ENCODE measurements at regions not wholly inside any gene's neighbourhood (a gene's known extent, or its start where the extent isn't known, plus 50 kb on each side); places are given as distances from the start of the nearest gene placed in this dataset.
A peak's percentile ranks its signal among the peaks of the same experiment; 100 is the strongest.

DNA sequence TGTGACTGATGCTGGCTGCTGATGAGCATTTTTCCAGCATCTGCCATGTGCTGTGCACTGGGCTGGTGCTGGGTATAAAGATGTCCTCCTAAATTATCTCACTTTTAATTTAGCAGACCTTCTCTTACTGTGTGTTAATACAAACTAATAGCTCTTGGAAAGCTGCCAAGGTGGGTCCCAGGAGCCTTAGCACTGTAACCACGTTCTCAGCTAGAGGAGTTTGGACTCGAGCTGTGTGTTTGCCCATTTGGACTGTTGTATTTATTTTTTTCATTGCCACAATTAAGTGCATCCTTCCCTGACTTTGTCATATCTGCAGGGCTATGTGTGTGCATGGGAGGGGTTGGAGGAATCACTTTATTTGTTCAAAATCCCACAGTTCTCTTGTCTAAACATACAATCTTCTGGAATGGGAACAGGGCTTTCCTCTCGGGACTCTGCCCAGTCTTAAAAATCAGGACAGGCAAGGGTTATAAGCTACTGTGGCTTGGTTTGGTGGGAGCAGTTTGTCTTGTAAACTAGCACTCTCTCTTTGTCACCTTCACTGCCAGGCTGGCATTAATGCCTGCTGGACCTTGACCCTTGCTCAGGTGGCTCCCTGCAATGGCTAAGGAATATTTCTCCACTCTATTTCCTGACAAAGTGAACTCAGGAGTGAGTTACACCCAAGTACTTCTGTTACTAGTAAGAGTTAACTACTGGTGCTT is 129.7 kb upstream of the MGAT5 start:
- DNase-seq (ENCODE audit: low read depth), result no peak

- no peak for DNase-seq (ENCODE audit: low read depth)
Measured at GRCh38 chr2:134127496-134127895, 126.4 kb upstream of the MGAT5 start.

GRCh38 chr2:134128746-134129145 is 125.1 kb upstream of the MGAT5 start:
- DNase-seq (ENCODE audit: low read depth), result no peak

GRCh38 chr2:134129900-134130537 is 123.9 kb upstream of the MGAT5 start:
- DNase-seq (ENCODE audit: low read depth), result no peak

DNA sequence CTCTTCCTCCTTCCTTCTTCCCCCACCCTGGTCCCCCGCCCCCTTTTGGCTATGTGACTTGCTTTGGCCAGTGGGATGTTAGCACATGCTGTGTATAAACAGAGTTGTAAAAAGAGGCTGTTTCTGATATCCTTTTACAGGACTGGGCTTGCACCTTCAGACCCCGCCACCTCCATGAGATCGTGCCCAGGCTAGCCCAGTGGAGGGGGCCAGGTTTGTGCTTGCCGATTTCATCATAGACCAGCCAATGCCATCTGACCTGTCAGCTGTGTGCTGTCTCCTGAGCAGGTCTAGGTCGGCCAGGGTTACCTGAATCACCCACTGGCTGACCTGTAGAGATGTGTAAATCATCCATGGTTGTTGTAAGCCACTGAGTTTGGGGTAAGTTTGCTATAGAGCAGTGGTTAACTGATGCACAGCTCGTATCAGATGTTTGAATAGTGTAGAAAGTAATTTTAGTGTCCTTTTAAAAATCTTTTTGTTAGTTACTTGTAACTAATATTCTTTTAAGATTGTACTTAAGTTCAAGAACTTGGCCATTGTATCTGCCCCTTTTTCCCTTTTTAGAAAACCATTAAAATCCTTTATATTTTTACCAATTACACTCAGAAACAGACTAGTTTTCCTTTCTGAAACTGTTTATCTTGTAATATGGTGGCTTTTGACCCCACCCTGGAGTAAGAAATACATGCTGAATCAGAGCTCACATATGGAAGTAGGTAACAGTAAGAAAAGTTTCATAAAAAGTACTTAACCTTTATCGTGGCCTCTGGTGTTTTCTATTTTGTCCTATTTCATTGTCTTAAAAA is 122.0 kb upstream of the MGAT5 start:
- no peak for DNase-seq (ENCODE audit: low read depth)

DNA sequence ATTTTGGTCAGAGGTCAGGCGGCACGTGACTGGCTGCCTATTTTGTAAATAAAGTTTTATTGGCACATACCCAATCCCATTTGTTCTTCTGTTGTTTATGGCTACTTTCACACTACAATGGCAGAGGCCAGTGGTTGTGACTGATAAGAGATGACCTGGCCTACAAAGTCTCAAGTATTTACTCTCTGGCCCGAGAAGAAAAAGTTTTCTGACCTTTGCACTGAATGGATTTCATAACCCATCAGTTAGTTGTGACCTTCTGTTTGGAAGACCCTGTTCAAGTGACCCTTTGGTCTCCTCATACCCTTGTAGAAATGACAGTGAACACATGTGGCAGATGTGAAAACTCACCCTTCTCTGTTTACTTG is 121.4 kb upstream of the MGAT5 start:
- DNase-seq (ENCODE audit: low read depth), result no peak

DNA sequence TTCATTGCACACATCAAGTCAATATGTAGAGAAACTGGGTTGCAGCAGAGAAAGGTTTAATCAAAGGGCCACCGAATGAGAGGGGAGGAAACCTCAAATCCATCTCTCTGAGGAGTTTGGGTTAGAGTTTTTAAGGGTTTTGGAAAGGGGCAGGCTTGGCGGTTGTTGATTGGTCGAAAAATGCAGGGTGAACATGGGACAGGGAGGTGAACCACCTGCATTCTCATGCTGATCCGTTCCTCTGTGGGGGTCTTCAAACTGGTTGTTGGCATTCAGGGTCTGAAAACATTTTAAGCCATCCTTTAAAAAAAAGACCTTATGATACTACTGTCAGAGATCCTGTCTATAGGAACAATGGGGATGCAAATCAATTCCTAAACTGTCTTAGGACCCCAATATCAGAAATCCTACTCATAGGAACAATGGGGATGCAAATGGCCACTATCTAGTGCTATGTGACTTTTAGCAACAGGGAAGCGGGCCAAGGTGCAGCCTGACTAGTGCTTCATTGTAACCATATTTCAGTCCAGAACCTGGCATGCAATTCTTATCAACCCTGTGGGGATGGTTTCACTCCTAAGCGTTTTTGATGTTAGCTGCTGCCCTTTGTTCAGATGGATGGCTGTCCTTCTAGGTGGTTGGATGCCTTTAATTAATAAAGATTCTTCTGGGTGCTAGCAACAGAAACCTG is 120.1 kb upstream of the MGAT5 start:
- no peak for DNase-seq (ENCODE audit: low read depth)

- no peak for DNase-seq (ENCODE audit: low read depth)
Measured at GRCh38 chr2:134134313-134134706, 119.6 kb upstream of the MGAT5 start.

DNA sequence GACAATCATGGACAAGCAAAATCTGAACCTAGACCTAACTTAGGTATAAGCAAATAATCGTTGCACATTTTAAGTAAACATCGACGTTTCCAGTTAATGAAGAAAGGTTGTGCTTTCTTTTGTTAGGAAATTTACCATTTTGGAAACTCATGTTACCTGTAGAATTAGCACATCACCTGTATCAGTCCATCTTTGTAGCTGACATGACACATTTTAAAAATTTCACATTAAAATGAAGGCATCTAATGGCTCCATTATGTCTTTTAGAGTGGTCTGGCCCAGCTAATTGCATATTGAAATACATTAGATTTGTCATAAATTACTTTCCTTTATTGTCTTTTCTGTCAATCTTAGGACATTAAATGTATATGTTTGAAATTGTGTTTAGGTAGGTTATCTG is 119.0 kb upstream of the MGAT5 start:
- no peak for DNase-seq (ENCODE audit: low read depth)

GRCh38 chr2:134135793-134136192 is 118.1 kb upstream of the MGAT5 start:
- DNase-seq (ENCODE audit: low read depth), result no peak

DNA sequence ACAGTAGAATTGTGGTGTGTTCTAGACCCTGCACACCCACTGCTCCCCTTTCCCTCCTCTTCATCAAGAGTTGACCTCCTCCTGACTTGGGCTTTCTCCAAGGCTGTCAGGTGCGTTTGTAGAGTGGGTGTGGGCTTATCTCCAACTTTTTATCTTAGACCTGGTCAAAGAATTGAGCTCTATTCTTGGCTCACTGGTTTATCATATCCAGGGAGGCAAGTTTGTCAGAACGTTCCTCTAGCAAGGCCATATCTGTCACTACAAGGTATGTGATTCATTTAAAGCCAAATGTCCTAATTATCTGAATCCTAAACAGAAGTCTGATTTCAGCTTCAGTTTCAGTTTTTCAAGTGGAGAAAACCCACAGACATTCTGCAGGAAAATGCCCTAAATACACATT is 117.1 kb upstream of the MGAT5 start:
- DNase-seq (ENCODE audit: low read depth), result no peak

DNA sequence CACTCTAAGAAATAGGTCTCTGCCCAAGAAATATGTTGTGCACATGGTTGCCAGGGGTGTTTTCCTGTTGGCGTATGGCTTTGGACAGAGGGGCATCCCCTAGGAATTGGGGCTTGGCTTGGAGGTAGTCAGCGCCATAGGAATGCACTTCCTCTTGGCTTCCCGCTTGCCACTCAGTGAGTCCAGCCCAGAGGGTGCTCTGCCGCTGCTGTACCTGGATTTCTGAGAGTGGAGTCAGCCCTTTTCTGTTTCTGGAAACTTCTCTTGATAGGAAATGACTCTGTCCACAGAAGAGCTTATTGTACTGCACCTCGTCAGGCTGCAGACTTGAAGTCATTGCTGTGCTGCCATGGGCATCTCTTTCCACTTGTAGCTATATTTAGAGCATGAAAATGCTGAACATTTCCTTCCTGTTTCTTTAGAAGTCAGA is 116.7 kb upstream of the MGAT5 start:
- DNase-seq (ENCODE audit: low read depth), result peak; percentile 77

DNA sequence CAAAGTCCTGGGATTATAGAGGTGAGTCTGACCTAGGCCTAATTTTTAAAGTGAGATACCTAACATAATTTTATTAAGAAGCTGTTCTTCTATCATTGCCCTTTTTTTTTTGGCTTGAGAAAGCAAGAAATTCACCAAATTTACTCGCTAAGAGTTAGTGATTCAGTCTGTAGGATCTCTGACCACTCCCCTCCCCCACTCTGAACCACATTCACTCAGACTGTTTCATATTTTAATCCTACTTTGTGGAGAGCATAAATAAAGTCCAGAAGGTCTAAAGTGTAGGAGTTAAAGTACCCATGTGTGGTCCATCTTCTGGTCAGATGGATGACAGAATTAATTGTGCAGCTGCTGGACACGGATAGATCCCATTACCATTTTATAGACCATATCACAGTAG is 115.8 kb upstream of the MGAT5 start:
- DNase-seq (ENCODE audit: low read depth), result no peak

GRCh38 chr2:134139611-134140010 is 114.3 kb upstream of the MGAT5 start:
- no peak for DNase-seq (ENCODE audit: low read depth)

GRCh38 chr2:134140251-134140661 is 113.6 kb upstream of the MGAT5 start:
- DNase-seq (ENCODE audit: low read depth), result no peak

DNA sequence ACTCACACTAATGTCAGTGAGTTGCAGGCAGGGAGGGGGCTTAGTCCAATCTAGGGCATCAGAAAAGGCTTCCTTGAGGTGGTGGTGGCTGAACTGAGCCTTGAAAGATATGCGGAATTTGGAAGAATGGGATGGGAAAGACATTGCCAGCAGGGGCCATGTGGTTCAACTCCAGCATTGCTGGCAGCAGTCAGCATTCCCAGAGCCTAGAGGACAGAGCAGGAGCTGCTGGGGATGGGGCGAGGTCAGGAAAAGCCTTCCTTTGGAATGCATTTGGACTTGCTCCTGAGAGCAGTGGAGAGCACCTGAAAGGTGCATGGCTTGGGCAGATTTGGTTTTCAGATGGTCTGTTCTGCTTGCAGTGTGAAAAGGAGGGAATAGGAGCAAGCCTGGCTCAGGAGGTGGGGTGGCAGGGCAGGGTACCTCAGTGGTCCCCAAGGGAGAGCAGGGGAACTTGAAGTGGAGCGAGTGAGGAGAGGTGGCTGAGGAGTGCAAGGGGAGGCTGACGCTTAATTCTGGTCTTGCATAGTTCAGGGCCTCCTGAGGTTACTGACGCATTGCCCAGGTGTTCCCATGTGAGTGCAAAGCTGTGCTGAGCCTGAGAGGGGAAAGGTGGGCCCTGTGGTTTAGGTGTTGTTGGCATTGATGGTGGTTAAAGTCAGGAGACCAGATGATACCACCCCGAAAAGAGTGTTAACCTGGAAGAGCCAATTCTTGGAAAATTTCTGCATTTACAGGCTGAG is 112.1 kb upstream of the MGAT5 start:
- no peak for DNase-seq (ENCODE audit: low read depth)

GRCh38 chr2:134142341-134142738 is 111.5 kb upstream of the MGAT5 start:
- DNase-seq (ENCODE audit: low read depth), result no peak

GRCh38 chr2:134142903-134143302 is 111.0 kb upstream of the MGAT5 start:
- DNase-seq (ENCODE audit: low read depth), result no peak

- DNase-seq (ENCODE audit: low read depth), result no peak
Measured at GRCh38 chr2:134143568-134143967, 110.3 kb upstream of the MGAT5 start.

DNA sequence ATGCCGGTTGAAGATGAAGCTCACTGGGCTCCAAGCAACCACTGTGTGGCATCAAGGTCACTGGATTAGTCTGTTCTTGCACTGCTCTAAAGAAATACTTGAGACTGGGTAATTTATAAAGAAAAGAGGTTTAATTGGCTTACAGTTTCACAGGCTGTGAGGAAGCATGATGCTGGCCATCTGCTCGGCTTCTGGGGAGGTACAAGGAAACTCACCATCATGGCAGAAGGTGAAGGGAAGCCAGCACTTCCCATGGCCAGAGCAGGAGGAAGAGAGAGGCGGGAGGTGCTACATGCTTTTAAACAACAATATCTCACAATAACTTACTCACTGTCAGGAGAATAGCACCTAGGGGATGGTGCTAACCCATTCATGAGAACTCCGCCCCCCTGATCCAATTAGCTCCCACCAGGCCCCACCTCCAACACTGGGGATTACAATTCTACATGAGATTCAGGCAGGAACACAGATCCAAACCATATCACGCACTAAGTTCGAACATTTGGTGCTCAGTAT is 109.7 kb upstream of the MGAT5 start:
- no peak for DNase-seq (ENCODE audit: low read depth)

DNA sequence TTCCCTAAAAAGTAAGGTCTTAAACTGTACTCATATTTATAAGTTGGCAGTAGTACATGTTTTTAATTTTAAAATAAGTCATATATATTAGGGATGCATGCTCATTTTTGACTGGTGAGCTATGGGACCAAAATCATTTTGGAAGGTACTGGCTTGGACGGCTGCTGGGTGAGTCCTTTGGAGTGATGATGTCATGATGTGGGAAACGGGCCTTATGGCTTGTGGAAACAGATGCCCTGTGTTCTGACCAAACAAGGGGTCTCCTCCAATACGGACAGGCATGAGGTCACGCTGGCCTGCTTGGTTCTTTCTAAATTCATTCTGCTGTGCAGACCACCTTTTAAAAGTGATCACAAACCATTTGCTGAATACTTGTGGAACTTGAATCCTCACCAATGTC is 109.2 kb upstream of the MGAT5 start:
- DNase-seq (ENCODE audit: low read depth), result no peak

- DNase-seq (ENCODE audit: low read depth), result no peak
Measured at GRCh38 chr2:134145519-134145918, 108.4 kb upstream of the MGAT5 start.

Measured in HS-5 (cell line).